ENCODE measurements at regions not wholly inside any gene's neighbourhood (a gene's known extent, or its start where the extent isn't known, plus 50 kb on each side); places are given as distances from the start of the nearest gene placed in this dataset.
"Not testable (repeated sequence)": the region's sequence is repeated elsewhere in the genome, so short reads cannot be mapped to it uniquely, and the experiment has no call there.

DNA sequence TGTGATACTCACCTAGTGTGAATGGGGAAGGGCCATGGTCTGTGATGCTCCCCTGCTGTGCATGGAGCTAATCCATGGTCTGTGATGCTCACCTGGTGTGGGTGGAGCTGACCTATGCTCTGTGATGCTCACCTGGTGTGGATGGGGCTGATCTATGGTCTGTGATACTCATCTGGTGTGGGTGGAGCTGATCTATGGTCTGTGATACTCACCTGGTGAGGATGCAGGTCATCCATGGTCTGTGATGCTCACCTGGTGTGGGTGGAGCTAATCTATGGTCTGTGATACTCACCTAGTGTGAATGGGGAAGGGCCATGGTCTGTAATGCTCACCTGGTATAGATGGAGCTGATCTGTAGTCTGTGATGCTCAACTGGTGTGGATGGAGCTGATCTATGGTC, 110.2 kb downstream of the CRLF2 start:
- not testable (repeated sequence) for DNase-seq

DNA sequence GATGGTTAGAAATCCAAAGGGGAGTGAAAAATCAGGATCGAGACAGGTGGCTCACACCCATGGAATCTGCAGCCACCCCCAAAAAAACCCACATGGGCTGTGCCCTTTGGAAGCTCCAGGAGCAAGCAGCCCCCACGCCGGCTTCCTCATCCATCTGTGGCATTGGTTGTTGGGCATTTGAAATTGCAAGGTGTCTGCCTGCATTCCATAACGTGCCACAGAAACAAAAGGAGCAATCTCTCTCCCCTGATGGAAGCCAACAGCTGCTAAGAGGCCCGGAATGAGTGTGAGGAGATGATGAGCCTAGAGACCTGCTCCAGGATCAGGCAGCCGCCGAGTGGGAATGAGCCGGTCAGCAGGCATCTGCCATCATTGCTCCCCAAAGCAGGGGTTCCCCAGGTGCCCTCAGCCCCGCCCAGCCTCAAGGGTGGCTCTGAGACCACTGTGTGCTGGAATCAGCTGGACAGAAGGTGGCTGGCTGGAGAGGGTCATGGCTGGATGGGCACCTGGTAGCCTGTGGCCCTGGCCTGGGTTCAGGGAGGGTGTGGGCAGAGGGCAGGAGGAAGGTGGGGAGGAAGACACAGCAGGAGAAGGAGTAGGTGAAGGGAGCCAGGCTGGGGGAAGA, 113.2 kb downstream of the CRLF2 start:
- DNase-seq = no peak

DNA sequence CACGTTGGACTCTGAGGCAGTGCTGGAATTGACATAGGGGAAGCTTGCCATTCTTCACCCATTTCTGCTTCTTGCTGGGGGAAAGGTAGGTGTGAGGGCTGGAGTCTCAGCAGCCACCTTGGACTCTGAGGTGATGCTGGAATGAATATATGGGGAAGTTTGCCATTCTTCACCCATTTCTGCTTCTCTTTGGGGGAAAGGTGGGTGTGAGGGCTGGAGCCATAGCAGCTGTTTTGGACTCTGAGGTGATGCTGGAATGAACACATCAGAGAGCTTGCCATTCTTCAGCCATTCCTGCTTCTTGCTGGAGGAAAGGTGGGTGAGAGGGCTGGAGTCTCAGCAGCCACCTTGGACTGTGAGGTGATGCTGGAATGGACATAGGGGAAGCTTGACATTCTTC, 115.1 kb downstream of the CRLF2 start:
- no peak for DNase-seq

DNA sequence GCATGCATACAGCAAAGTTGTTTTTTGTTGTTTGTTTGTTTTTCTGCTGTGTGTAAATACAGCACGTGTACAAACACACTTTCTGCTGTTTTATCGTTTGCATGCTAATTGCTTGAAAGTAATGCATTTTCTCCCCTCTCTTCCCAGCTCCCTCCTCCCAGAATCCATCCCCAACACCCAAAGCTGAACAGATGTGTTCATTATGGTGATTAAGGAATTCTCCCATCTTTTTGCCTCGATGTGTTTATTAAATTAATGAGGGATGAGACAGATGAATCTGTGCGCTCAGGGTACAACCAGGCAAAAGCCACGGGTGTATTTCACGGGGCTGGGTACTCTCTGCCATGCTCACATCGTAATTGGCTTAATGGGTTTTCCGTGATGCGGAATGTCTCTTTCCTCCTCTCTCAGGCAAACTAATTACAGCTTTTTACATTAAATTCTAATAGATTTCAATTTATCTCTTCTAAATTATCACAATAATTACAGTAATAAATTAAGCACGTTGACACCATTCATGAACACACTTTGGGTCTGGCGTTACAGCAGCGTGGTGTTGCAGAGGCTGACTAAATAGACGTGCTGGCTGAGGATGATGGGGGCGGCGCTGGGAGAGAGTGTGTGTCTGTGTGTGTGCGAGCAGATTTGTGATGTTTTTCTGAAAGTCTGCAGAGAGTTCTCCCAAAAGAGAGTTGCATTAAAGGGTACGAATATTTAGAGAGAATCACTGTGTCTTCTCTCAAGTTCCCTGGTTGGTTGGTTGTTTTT, 117.7 kb downstream of the CRLF2 start:
- DNase-seq = no peak

DNA sequence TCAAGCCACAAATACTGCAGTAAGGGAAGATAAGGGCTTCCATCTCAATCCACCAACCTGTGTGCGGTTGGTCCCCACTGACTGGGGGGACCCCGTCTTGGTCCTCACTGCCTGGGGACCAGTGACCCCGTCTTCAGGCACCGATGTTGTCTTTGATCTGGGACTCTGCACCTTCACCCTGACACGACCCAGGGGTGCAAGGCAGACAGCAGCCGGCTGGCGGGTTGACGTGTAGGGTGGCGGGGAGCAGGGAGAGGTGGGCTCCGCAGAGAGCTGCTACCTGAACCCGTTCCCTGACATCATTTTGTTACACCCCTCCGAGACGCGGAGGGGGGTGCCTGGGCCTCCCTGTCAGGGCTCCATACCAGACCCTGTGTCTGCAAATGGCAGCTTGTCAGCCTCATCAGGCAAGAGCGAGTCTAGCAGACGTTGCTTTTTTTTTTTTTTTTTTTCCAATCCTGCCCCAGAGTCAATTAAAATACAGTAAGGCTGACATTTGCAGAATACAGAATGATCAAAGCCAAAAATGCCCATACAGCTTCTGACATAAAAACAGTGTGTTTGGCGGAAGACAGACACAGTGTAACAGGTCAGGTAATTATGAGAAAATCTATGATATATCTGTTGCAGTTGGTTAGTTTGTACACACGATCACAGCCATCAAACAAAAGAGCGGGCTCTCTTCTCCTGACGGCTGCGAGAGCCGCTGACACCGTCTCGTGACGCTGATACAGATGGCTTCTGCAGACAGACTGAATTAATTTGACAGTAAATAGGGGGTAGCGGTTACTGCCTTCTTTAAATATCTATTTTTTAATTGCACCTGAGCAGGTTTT, 118.6 kb downstream of the CRLF2 start:
- no peak for DNase-seq

DNA sequence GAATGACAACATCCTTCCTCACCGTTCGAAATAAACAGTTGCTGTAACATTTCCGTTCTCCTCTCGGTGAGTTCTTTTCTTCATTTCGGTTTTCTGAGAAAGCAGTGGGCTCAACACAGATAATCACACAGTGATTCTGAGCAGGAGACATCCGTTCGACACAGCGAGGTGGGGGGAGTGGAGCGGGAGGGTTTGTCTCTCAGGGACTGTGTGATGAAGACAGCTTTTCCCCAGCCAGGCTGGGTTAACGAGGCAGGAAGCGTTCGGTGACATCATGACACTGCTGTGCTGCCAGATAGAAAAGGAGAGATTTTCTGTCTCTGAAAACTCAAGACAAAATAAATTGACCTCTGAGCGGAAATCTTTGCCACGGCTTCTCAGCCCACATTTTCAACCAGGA, 119.3 kb downstream of the CRLF2 start:
- DNase-seq = peak; percentile 36 to 39

DNA sequence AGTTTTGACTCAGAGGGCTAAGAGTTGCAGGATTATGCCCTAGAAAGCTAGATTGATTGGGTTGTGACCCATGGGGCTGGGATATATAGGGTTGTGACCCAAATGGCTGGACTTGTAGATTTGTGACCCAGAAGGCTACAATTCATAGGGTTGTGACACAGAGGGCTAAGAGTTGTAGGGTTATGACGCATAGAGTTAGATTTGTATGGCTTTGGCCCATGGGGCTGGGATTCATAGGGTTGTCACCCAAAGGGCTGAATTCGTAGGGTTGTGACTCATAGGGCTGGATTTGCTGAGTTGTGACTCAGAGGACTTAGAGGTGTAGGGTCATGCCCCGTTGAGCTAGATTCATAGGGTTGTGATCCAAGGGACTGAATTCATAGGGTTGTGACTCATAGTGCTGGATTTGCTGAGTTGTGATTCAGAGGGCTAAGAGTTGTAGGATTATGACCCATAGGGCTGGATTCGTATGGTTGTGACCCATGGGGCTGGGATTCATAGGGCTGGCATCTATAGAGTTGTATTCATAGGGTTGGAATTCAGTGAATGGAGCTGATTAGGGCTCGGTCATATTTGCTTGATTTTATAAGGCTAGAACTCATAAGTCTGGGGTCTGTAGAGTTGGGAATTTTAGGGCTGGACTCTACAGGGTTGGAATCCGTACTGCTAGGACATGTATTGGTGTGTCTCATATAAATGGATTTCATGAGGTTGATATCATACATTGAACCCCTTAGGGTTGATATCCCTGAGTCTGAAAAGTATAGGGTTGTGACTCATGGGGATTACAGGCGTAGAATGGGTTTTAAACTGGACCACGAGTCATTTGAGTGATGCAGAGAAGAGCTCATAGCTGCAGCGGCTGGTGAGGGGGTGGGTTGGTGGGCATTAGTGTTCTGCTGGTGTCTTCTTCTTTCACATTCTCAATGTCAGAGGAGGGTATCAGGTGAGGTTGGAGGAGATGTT, 125.7 kb downstream of the CRLF2 start:
- DNase-seq = no peak

DNA sequence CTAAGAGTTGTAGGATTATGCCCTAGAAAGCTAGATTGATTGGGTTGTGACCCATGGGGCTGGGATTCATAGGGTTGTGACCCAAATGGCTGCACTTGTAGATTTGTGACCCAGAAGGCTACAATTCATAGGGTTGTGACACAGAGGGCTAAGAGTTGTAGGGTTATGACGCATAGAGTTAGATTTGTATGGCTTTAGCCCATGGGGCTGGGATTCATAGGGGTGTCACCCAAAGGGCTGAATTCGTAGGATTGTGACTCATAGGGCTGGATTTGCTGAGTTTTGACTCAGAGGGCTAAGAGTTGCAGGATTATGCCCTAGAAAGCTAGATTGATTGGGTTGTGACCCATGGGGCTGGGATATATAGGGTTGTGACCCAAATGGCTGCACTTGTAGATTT, 126.6 kb downstream of the CRLF2 start:
- DNase-seq = not testable (repeated sequence)

DNA sequence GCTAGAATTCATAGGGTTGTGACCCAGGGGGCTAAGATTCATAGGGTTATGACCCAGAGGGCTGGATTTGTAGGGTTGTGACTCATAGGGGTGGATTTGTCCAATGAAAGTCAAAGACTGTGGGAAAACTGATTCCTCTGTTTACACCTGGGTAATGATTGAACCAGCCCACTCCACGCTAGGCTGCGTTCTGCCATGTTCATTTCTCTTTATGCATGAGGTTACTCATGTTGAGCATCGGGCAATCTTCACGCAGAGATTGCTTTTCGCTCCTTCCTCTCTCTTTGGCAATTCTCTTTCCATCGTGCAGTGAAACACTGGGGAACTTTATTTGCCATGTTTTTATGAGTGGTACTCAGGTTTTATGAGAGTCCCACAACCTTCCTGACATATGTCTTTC, 127.8 kb downstream of the CRLF2 start:
- DNase-seq = no peak

DNA sequence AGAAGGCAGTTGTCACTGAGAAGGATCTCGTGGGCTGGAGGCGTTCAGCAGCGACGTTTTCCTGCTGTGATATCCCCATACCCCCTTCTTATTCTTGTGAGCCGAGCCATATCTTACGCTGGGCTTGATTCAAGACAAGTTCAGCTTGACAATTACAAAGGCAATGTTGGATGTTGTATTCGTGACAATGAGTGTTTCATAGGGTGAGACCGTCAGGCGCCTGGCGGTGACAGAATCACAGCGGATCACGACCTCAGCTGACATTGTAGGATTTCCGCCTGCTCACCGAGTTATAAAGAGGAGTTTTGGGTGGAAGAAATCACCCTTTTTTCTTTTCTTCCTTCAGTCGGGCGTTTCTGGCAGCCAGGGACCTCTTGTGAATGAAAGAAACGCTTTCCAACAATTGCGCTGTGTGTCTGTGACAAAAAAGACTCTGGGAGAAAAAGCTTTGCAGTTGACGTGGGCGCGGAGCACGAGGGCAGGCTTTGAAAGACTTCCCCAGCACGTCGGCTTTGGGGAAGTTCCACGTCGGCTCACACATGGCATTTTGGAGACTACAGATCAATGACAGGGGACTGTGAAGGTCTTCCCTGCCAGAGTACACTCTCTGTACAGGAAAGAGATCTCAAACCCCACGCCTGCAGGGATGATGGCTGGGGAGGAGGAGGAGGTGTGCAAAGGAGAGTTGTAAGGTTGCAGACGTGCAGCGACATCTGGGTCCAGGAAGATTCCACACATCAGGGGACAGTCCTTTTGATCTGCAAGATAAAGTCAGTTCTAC, 135.4 kb downstream of the CRLF2 start:
- no peak for DNase-seq

DNA sequence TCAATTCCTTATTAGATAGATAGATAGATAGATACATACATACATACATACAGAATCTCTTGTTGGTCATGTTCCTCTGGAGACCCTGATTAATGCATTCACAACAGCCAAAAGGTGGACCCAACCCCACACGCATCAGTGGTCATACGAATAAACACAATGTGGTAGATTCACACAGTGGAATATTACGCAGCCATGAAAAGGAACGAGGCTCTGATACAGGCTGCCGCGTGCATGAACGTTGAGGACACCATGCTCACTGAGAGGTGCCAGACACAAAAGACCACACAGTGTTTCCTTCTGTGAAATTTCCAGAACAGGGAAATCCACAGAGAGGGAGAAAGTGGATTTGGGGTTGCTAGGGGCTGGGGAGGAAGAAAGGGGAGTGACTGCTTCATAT, 136.7 kb downstream of the CRLF2 start:
- DNase-seq = no peak

DNA sequence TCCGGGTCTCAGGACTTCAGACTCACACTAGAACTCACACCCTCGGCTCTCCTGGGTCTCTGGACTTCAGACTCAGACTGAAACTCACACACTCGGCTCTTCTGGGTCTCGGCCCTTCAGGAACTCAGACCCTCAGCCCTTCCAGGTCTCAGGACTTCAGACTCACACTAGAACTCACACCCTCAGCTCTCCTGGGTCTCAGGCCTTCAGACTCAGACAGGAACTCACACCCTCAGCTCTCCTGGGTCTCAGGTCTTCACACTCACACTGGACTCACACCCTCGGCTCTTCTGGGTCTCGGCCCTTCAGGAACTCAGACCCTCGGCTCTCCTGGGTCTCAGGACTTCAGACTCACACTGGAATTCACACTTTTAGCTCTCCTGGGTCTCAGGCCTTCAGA, 137.3 kb downstream of the CRLF2 start:
- DNase-seq = no peak

DNA sequence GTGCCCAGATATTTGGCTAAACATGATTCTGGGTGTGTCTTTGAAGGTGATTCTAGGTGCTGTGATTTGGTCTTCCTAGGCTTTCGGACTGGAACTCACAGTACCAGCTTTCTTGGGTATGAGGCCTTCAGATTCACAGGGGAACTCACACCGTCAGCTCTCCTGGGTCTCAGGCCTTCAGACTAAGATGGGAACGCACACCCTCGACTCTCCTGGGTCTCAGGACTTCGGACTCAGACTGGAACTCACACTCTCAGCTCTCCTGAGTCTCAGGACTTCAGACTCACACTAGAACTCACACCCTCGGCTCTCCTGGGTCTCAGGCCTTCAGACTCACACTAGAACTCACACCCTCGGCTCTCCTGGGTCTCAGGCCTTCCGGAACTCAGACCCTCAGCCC, 137.7 kb downstream of the CRLF2 start:
- no peak for DNase-seq

DNA sequence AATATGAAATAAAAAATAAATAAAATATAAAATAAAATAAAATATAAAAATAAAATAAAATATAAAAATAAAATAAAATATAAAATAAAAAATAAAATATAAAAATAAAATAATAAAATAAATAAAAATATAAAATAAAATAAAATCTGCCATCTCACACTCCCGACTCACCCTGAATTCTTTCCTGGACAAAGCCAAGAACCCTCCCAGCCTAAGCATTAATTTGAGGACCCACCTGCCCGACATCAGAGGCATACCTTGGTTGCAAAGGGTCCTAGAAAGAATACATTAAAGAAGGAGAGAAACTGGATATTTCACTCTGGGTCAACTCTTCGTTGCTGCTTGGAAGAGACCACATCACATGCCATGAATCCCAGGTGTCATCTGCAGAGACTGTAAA, 138.3 kb downstream of the CRLF2 start:
- no peak for DNase-seq

DNA sequence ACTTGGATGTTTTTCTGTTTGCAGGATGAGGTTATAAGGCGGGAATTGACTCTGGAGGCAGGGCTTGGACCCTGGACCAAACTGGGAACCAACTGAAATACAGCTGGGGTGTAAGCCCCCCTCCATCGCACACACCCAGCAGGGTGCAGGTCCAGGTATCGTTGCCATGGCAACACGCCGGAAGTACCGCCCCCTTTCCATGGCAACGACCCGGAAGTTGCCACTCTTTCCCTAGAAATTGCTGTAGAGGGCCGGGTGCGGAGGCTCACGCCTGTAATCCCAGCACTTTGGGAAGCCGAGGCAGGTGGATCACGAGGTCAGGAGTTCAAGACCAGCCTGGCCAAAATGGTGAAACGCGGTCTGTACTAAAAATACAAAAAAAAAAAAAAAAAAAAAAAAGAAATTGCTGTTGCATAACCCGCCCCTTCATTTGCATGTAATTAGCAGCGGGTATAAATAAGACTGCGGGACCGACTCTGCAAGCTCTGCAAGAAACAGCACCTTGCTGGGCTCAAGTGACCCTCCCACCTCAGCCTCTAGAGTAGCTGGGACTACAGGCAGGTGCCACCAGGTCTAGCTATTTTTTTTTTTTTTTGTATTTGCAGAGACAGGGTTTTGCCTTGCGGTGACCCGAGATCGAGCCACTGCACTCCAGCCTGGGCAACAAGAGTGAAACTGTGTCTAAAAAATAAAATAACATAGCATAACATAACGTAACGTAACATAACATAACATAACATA, 139.6 kb downstream of the CRLF2 start:
- no peak for DNase-seq

DNA sequence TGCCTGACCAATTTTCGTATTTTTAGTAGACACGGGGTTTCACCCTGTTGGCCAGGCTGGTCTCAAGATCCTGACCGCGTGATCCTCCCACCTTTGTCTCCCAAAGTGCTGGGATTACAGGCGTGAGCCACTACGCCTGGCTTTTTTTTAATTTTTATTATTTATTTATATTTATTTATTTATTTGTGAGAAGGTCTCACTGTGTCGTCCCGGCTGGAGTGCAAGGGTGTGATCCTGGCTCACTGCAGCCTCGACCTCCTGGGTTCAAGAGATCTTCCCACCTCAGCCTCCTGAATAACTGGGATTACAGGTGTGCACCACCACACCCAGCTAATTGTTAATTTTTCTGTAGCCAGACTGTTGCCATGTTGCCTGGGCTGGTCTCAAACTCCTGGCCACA, 141.1 kb downstream of the CRLF2 start:
- no peak for DNase-seq

DNA sequence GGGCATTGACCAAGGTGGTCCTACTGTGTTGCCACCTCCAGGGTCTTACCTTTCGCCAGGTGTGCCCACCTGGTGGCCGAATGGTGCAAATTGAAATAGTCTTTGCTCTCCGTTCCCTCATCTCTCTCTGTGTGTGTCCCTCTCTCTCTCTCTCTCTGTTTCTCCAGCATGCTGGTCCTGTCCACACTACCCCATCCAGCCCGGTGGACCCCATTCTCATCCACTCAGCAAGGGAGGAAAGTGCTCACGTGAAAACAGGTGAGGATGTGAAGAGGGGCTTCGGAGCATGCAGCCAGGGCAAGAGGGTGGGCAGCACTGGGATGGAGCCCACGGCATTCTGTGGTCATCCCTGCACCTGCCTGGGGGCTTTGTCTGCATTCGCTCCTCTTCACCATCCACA, 150.1 kb downstream of the CRLF2 start:
- no peak for DNase-seq

DNA sequence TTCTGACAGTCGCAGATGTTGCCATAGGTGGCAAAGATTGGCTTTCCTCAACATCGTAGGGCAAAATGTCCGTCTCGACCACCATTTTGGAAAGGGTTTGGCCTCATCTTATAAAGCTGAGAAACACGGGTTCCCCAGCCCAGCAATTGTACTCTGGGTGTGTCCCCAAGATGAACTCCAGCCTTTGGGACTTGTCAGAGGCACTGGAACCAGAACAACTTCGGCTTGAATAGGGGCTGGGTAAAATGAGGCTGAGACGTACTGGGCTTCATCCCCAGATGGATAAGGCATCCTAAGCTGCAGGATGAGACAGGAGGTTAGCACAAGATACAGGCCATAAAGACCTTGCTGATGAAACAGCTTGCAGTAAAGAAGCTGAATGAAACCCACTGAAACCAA, 151.9 kb downstream of the CRLF2 start:
- DNase-seq = no peak

DNA sequence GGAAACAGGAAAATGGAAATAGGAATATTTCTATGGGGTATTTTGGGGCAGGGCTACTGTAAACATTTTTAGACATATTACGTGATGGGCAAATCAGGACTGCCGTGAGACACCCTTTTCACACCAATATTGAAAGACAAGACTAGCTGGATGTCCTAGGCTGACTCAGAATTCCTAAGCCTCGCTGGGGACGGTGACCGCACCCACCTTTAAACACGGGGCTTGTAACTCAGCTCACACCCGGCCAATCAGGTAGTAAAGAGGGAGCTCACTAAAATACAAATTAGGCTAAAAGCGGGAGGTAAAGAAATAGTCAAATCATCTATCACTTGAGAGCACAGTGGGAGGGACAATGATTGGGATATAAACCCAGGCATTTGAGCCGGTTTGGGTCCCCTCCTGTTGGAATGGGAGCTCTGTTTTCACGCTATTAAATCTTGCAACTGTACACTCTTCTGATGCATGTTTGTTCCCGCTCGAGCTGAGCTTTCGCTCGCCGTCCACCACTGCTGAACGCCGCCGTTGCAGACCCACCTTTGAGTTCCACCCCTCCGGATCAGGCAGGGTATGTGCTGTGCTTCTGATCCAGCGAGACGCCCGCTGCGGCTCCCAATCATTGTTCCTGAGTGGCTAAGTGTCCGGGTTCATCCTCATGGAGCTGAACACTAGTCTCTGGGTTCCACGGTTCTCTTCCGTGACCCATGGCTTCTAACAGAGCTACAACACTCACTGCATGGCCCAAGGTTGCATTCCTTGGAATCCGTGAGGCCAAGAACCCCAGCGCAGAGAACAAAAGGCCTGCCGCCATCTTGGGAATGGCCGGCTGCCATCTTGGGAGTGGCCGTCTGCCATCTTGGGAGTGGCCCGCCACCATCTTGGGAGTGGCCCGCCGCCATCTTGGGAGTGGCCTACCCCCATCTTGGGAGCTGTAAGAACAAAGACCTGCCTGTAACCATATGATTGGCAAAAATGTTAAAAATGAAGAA, 152.6 kb downstream of the CRLF2 start:
- no peak for DNase-seq

DNA sequence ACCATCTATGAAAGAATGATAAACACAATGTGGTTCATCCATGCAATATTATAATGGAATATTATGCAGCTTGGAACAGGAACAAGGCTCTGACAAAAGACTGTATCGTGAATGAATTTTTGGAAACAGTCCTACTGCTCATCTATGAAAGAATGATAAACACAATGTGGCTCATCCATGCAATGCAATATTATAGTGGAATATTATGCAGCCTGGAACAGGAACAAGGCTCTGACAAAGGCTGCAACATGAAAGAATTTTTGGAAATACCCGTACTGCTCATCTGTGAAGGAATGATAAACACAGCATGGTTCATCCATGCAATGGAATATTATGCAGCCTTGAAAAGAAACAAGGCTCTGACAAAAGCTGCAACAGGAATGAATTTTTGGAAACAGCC, 158.8 kb downstream of the CRLF2 start:
- not testable (repeated sequence) for DNase-seq
